Kidney (tissue), 13 donors: ENCODE measurements at regions not wholly inside any gene's neighbourhood (a gene's known extent, or its start where the extent isn't known, plus 50 kb on each side); places are given as distances from the start of the nearest gene placed in this dataset.

Experiments
- DNase-seq, 5 donors: peaks; one replicate each; pipeline ENCODE4 v3.0.0-alpha.2; 2013 to 2020
- FAIRE-seq: peaks from 2 replicates; lab custom pipeline; 2012; peaks lifted over from hg19 to GRCh38; lab: Jason Lieb, UNC
- H3K27ac ChIP-seq, 2 donors: one replicate each; pipeline ENCODE4 v1.7.0; 2013; ENCODE audit warnings: low read depth in 2 of 2, low read length in 2 of 2, inconsistent platforms in 1 of 2
- H3K27me3 ChIP-seq: one replicate; pipeline ENCODE4 v1.7.1; 2013; ENCODE audit warnings: low read length, inconsistent platforms; ENCODE audit not compliant: control insufficient read depth, insufficient read depth
- H3K36me3 ChIP-seq, 3 donors: one replicate each; pipeline versions ENCODE4 v1.7.0 to v1.7.1; 2013; ENCODE audit warnings: low read length in 3 of 3, control low read depth in 1 of 3, inconsistent platforms in 1 of 3; ENCODE audit not compliant: insufficient read depth in 3 of 3, control insufficient read depth in 2 of 3
- H3K4me1 ChIP-seq, 3 donors: one replicate each; pipeline versions ENCODE4 v1.7.0 to v1.7.1; 2013; ENCODE audit warnings: low read length in 3 of 3, inconsistent platforms in 1 of 3, low read depth in 1 of 3; ENCODE audit not compliant: control insufficient read depth in 2 of 3, insufficient read depth in 2 of 3
- H3K4me3 ChIP-seq, 3 donors: one replicate each; pipeline versions ENCODE4 v1.7.0 to v1.8.1; 2013; ENCODE audit warnings: low read length in 3 of 3, control low read depth in 1 of 3, inconsistent platforms in 1 of 3
- H3K9ac ChIP-seq, 3 donors: one replicate each; pipeline versions ENCODE4 v1.7.0 to v1.7.1; 2013; ENCODE audit warnings: low read length in 3 of 3, control low read depth in 1 of 3, inconsistent platforms in 1 of 3
- H3K9me3 ChIP-seq, 3 donors: one replicate each; pipeline versions ENCODE4 v1.7.0 to v1.7.1; 2013; ENCODE audit warnings: low read length in 3 of 3, control low read depth in 1 of 3, inconsistent platforms in 1 of 3; ENCODE audit not compliant: control insufficient read depth in 2 of 3, insufficient read depth in 1 of 3
- intact Hi-C: fragments of 100-400 bp; cut with DNase I; formaldehyde crosslinking; loops from one replicate; pipeline ENCODE4 v1.11.1; 2022
- TF ChIP-seq, protein P1 (sequence below): IDR thresholded peaks from 3 replicates; pipeline ENCODE4 v1.5.1; 2012; ENCODE audit warnings: mild to moderate bottlenecking, moderate library complexity, borderline replicate concordance; ENCODE audit not compliant: insufficient read depth; ENCODE audit errors: extremely low read depth
- donor health status: control.
- donor health status: control.
- donor health status: control.
- donor health status: control.
- donor health status: control.
- donor health status: DM: yes; HTN: yes; CAD: no.
- donor health status: Normal renal cell carcinoma (clear cell type).

- Histone ChIP-seq H3K27ac (no peak overlapping the region), H3K4me1 (peaks cover 0 to 7% (median 4%) of the 10 kb centered on the region in 3 donors), H3K9ac (no peak overlapping the region), H3K9me3 (no peaks in the 10 kb centered on the region), H3K36me3 (no peaks in the 10 kb centered on the region), H3K27me3 (no peaks in the 10 kb centered on the region), H3K4me3 (no peak overlapping the region)
- TF ChIP-seq, protein P1, sequence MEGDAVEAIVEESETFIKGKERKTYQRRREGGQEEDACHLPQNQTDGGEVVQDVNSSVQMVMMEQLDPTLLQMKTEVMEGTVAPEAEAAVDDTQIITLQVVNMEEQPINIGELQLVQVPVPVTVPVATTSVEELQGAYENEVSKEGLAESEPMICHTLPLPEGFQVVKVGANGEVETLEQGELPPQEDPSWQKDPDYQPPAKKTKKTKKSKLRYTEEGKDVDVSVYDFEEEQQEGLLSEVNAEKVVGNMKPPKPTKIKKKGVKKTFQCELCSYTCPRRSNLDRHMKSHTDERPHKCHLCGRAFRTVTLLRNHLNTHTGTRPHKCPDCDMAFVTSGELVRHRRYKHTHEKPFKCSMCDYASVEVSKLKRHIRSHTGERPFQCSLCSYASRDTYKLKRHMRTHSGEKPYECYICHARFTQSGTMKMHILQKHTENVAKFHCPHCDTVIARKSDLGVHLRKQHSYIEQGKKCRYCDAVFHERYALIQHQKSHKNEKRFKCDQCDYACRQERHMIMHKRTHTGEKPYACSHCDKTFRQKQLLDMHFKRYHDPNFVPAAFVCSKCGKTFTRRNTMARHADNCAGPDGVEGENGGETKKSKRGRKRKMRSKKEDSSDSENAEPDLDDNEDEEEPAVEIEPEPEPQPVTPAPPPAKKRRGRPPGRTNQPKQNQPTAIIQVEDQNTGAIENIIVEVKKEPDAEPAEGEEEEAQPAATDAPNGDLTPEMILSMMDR, result no peak
- intact Hi-C loops, result loop anchor here (10.0 kb wide), 1 partner anchor 1185 kb away; no protein-coding TSS in a partner anchor
- DNase-seq (no peak), FAIRE-seq (no peak)
These were observed 51.4 kb upstream of the TMEM72 start for GRCh38 chr10:44859546-44860285.

DNA sequence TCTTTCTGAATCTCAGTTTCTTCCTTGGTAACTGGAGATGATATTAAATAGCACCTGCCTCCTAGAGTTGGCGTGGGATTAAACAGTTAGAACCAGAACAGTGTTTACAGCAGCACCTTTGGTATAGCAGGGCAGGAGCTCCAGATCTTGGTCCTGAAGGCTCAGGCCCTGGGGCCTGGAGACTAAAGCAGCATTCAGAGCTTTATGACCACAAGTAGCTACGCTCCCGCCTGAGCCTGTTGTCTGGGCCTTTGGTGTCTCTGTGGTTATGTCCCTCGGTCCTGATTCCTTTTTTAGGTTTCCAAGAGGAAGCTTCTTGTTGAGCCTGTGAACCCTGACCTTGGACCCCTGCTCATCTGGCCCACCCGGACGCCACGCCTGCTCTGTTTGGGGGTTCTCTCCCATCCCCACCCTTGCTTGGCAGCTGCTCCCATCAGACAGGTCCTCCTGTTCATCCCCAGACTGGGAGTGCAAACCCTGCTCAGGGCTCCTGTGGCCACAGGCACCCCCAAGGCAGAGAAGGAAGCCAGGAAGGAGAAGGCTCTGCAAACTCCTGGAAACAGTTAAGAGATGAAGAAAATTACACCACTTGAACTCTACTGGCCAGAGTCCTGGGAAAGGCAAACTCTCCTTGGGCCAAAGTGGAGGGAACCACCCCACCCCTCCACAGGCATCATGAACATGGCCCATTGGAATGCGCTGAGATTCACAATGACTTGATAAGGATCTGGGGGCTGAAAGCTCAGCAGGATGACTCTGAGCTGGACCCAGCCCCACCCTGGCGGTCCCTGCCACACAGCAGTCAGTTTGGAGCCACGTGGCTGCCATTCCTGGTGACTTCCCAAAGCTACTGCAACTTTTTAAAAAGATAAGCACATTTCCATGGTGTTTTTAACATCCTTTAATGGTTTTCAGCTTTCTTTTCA, 50.1 kb upstream of the TMEM72 start:
- Histone ChIP-seq H3K4me1 (peaks cover 0 to 9% (median 7%) of the 10 kb centered on the region in 3 donors), H3K27me3 (no peaks in the 10 kb centered on the region), H3K4me3 (no peak overlapping the region), H3K9me3 (no peaks in the 10 kb centered on the region), H3K9ac (no peak overlapping the region), H3K27ac (no peak overlapping the region), H3K36me3 (no peaks in the 10 kb centered on the region)
- TF ChIP-seq, protein P1, result no peak
- intact Hi-C loops, result loop anchor here (10.0 kb wide), 1 partner anchor 1186 kb away; no protein-coding TSS in a partner anchor
- DNase-seq (no peak), FAIRE-seq (no peak)
